ENCODE measurements at regions not wholly inside any gene's neighbourhood (a gene's known extent, or its start where the extent isn't known, plus 50 kb on each side); places are given as distances from the start of the nearest gene placed in this dataset.

GRCh38 chr6:73943411-73943810 is 247.4 kb downstream of the CD109 start:
- TF ChIP-seq POLR2A (IDR thresholded peaks at IDR 0.05) (no peak), CTCF (IDR thresholded peaks at IDR 0.05 in 8 of 11, conservative IDR thresholded peaks at IDR 0.05 in 3 of 11) (no peak), POLR2AphosphoS5 (IDR thresholded peaks at IDR 0.05) (no peak)
- no peak for DNase-seq
- WGBS, 5 donors: 73 to 92% (median 87%) methylated on average over 1 of the region's 1 CpG

GRCh38 chr6:73942592-73943186 is 246.7 kb downstream of the CD109 start:
- TF ChIP-seq CTCF (IDR thresholded peaks at IDR 0.05 in 8 of 11, conservative IDR thresholded peaks at IDR 0.05 in 3 of 11) (no peak), POLR2AphosphoS5 (IDR thresholded peaks at IDR 0.05) (no peak), POLR2A (IDR thresholded peaks at IDR 0.05) (no peak)
- no peaks in the 10 kb centered on the region for H3K27me3 ChIP-seq (replicated peaks in 1 of 7)
- H3K4me3 ChIP-seq: no peak overlapping the region
- no peak for DNase-seq
- 67 to 81% (median 79%) methylated on average over 3 of the region's 3 CpGs for WGBS, 5 donors
- intact Hi-C loops (cut with DNase I; ENCODE audit: low total_unique reads): no loop called here
- no peak overlapping the region for H3K27ac ChIP-seq
- peaks cover 0 to 24% (median 9%) of the 10 kb centered on the region in 8 donors for H3K9me3 ChIP-seq
- H3K4me1 ChIP-seq: no peaks in the 10 kb centered on the region
- H3K36me3 ChIP-seq: no peaks in the 10 kb centered on the region

More at GRCh38 chr6:73943411-73943810, 247.4 kb downstream of the CD109 start:
- Histone ChIP-seq H3K4me1 (no peaks in the 10 kb centered on the region), H3K27me3 (replicated peaks in 1 of 7) (no peaks in the 10 kb centered on the region), H3K36me3 (no peaks in the 10 kb centered on the region), H3K9me3 (peaks cover 0 to 31% (median 11%) of the 10 kb centered on the region in 8 donors), H3K4me3 (no peak overlapping the region), H3K27ac (no peak overlapping the region)
- intact Hi-C loops (cut with DNase I; ENCODE audit: low total_unique reads): no loop called here

- no peak overlapping the region for H3K27ac ChIP-seq
- TF ChIP-seq CTCF (IDR thresholded peaks at IDR 0.05 in 8 of 11, conservative IDR thresholded peaks at IDR 0.05 in 3 of 11) (no peak), POLR2A (IDR thresholded peaks at IDR 0.05) (no peak), POLR2AphosphoS5 (IDR thresholded peaks at IDR 0.05) (no peak)
- H3K36me3 ChIP-seq: no peaks in the 10 kb centered on the region
- intact Hi-C loops (cut with DNase I; ENCODE audit: low total_unique reads): no loop called here
- H3K4me3 ChIP-seq: no peak overlapping the region
- no peaks in the 10 kb centered on the region for H3K27me3 ChIP-seq (replicated peaks in 1 of 7)
- H3K9me3 ChIP-seq: peaks cover 0 to 16% (median 5%) of the 10 kb centered on the region in 8 donors
- no peak for DNase-seq
- H3K4me1 ChIP-seq: no peaks in the 10 kb centered on the region
These were observed 245.9 kb downstream of the CD109 start for GRCh38 chr6:73941892-73942291.

GRCh38 chr6:73937805-73938204 is 241.8 kb downstream of the CD109 start:
- peaks cover 0 to 10% (median 0%) of the 10 kb centered on the region in 8 donors for H3K9me3 ChIP-seq
- no peaks in the 10 kb centered on the region for H3K4me1 ChIP-seq
- no peaks in the 10 kb centered on the region for H3K27me3 ChIP-seq (replicated peaks in 1 of 7)
- no peak overlapping the region for H3K4me3 ChIP-seq
- no peaks in the 10 kb centered on the region for H3K36me3 ChIP-seq
- TF ChIP-seq POLR2AphosphoS5 (IDR thresholded peaks at IDR 0.05) (no peak), CTCF (IDR thresholded peaks at IDR 0.05 in 8 of 11, conservative IDR thresholded peaks at IDR 0.05 in 3 of 11) (no peak), POLR2A (IDR thresholded peaks at IDR 0.05) (no peak)
- DNase-seq: no peak
- H3K27ac ChIP-seq: no peak overlapping the region
- intact Hi-C loops (cut with DNase I; ENCODE audit: low total_unique reads): no loop called here
